MM.1S (cell line): ENCODE measurements at regions not wholly inside any gene's neighbourhood (a gene's known extent, or its start where the extent isn't known, plus 50 kb on each side); places are given as distances from the start of the nearest gene placed in this dataset.

Experiments used
- EZH2 ChIP-seq: fragments of 300-600 bp; sonication (generic); optimal IDR thresholded peaks from 2 replicates; pipeline ENCODE3; 2017; ENCODE audit warnings: low read depth, mild to moderate bottlenecking, antibody characterized with exemption, low read length, mixed read lengths
- EZH2phosphoT487 ChIP-seq: fragments of 300-600 bp; sonication (generic); IDR thresholded peaks from 2 replicates; pipeline ENCODE4 v1.6.1; 2018; ENCODE audit warnings: antibody characterized with exemption, low read length
- TF ChIP-seq, protein P1 (sequence below): fragments of 300-600 bp; sonication (generic); IDR thresholded peaks from 2 replicates; pipeline ENCODE4 v1.5.1; 2016; ENCODE audit warnings: antibody characterized with exemption, low read length, mixed read lengths

- TF ChIP-seq, protein P1, sequence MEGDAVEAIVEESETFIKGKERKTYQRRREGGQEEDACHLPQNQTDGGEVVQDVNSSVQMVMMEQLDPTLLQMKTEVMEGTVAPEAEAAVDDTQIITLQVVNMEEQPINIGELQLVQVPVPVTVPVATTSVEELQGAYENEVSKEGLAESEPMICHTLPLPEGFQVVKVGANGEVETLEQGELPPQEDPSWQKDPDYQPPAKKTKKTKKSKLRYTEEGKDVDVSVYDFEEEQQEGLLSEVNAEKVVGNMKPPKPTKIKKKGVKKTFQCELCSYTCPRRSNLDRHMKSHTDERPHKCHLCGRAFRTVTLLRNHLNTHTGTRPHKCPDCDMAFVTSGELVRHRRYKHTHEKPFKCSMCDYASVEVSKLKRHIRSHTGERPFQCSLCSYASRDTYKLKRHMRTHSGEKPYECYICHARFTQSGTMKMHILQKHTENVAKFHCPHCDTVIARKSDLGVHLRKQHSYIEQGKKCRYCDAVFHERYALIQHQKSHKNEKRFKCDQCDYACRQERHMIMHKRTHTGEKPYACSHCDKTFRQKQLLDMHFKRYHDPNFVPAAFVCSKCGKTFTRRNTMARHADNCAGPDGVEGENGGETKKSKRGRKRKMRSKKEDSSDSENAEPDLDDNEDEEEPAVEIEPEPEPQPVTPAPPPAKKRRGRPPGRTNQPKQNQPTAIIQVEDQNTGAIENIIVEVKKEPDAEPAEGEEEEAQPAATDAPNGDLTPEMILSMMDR: no peak
- TF ChIP-seq EZH2: no peak
- TF ChIP-seq EZH2phosphoT487: no peak
These were observed 82.1 kb downstream of the LINGO1 start for GRCh38 chr15:77550301-77551251.
